GM21390 (cell line): ENCODE measurements at regions not wholly inside any gene's neighbourhood (a gene's known extent, or its start where the extent isn't known, plus 50 kb on each side); places are given as distances from the start of the nearest gene placed in this dataset.
"Not testable (repeated sequence)": the region's sequence is repeated elsewhere in the genome, so short reads cannot be mapped to it uniquely, and the experiment has no call there.

Experiments used
- ATAC-seq: cut with Tn5 transposase; IDR thresholded peaks from one replicate; pipeline ENCODE4 v1.9.1; 2021; ENCODE audit not compliant: unreplicated experiment

DNA sequence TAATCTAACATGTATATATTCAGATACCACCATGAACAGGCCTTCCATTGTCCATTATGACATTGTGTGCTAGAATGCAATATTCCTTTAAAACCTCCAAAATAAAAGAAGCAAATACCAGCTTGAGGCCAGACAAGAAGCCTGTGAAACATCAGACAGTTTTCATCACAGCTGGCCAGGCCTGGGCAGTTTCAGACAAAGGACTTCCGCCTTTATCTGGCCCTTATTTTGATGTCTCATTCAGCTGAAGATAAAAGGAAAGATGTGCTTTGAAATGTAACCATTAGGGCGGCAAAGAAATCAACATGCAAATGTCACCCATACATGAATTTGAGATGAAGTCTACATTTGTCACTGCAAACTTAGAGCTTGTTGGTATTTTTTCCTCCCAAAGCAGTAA is 737.5 kb downstream of the KCNJ2 start:
- ATAC-seq, result no peak

DNA sequence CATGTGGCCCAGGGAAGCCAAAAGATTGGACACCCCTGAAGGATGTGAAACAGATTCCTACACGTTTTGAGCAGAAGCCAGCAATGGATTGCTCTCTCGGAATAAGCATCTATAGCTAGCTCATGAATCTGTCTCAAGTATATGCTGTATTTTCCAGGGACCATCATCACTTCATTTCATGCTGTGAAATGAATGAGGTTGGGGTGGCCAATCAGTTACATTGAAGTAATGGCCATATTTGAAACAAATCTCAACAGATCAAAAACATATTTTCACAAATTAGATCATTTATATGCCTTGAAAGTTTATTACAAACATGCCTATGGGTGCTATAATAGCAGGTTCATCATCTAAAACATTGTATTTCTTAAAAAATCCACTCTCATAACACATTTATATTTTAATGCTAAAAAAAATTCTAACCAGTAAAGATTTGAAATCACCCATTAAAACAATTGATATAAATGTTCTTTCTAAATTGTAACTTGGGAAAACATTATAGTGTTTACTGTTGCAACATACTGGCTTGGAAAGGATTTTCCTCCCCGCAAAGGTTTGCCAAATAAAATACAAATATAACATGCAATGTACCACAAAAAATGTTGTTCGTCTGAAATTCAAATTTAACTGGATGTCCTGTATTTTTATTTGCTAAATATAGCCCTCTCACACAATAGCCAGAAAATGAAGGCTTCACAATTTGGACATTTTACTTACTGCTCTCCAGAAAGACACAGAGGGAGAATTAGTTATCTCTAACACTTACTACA is 743.6 kb downstream of the KCNJ2 start:
- ATAC-seq, result no peak

DNA sequence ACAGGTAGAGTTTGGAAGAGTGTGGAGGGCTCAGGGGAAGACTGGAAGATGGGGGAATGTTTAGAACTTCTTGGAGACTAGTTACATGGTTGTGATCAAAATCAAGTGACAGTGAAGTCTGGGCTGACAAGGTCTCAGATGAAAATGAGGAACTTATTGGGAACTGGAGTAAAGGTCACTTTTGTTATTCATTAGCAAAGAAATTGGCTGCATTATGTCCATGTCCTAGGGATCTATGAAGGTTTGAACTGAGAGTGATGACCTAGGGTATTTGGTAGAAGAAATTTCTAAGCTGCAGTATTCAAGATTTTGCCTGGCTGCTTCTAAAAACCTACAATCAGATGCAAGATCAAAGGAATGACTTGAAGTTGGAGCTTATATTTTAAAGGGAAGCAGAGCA is 747.1 kb downstream of the KCNJ2 start:
- no peak for ATAC-seq

DNA sequence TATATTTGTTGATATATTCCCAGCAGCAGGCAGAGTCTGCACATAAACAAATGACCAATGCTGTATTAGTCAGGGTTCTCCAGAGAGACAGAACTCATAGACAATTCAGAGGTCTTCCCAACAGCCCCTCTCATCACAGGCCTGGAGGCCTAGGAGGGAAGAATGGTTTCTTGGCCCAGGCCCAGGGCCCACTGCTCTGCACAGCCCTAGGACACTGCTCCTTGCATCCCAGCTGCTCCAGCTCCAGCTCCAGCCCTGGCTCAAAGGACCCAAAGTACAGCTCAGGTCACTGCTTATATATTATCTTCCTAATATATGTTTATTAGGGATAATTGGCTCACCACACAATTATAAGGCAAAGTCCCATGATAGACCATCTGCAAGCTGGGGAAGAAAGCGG is 749.9 kb downstream of the KCNJ2 start:
- no peak for ATAC-seq

DNA sequence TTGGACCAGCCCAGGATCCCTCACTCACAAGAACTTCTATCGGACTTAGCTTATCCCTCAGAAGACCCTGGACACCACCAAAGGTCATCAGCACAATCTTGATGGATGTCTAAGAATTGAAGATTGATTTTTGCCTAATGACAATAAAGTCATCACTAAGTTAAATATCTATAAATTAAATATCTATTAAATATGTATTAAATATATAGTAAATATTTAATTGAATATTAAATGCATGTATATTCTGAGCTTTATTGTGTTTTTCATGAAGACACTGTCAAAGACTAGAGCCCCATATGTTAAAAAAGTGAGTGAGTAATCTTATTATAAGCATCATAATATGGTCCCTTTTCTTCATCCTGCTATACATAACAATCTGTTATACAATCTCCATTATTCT is 751.1 kb downstream of the KCNJ2 start:
- no peak for ATAC-seq

DNA sequence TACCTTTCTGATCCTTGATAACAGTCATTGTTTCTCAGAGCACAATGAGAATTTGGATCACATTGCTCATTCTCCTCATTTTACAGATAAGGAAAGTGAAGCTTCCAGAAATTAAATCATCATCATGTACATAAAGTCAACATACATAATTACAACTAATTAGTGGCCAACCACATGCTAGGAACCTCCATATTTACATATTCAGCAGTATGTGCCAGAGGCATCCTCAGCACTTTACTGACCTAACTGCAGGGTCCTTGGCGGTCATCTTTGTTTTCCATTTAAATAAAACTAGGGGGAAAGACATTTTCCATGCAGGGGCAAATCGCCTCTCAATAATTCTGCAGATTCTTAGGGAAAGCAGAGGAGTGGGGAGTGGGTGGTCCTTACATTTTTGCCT is 752.9 kb downstream of the KCNJ2 start:
- no peak for ATAC-seq

DNA sequence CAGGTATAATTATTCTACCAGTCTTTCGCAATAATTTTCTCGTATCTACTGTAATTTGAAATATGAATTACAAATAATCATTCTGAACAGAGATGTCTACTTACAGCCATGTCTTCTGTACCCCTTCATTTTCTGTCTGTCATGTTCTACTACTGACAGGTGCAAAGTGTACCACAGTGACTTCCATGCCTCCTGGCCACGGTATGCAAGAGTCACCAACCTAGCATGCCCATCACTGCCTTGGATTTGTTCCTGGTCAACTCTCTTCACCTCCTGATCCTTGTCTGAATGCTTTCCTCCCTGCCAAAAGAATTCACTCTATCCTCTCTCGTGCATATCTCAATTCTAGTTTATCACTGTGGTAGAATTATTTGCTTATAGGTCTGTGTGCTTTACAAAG is 755.4 kb downstream of the KCNJ2 start:
- no peak for ATAC-seq

DNA sequence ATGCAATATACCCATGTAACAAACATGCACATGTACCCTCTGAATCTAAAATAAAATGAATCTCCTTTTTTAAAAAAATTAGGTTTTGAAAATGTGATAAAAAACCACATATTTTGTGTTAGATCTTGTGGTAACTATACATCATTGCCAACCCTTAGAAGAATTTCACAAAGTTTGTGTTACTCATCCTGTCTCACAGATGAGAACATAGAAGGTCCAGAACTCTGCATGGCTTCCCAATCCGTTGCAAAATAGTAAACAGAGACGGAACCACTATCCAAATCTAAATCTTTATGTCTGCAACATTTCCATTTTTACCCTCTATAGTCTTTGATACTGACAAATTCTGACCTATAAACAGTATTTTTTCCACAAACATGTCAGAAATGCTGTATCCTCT is 759.9 kb downstream of the KCNJ2 start:
- no peak for ATAC-seq

DNA sequence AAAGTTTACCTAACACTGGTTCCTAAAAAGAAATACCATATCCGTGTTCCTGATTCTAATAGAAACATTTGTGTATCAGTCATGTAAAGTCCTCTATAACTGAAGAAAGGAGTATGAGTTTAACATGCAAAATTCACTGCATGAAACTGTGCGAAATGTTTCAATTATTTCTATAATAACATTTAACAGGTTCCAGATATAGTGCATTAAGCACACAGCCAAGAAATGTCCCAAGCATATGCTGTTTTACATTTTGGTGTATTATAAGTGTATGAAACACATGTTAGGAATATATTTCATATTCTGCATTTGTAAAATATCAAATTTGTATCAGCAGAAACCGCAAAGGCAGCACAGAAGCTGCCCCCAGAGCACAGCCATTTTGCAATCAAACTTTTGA is 764.9 kb downstream of the KCNJ2 start:
- no peak for ATAC-seq

DNA sequence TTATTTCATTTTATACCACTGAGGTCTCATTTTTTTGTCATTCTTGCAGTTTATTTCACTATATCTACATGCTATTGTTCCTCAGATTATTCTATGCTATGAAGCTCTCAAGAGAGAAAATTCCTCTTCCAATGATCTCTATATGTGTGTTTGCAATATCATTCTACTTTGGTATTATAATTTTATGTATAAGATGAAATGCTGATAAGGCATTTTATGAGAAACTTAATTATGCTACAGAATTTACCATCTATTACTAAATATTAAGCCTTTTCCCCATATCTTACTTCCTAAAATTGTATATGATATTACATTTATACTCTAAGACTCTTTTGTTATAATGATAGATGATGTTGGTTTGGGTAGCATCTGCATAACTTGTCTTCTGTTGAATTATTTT is 765.5 kb downstream of the KCNJ2 start:
- ATAC-seq, result no peak

DNA sequence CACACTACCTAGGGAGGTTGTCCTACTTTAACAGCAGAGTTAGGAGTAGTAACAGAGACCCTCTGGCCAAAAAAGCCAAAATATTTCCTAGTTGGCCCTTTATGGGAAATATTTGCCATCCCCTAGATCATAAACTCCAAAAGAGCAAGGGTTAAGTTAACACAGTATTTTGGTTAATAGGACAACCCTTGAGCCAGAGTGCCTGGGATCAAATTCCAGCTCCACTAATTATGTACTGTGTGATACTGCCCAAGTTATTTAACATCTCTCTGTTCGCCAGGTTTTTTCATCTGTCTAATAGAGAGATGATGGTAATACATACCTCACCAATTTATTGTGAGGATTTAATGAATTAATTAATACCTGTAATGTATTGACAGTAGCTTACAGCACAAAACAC is 767.4 kb downstream of the KCNJ2 start:
- no peak for ATAC-seq

DNA sequence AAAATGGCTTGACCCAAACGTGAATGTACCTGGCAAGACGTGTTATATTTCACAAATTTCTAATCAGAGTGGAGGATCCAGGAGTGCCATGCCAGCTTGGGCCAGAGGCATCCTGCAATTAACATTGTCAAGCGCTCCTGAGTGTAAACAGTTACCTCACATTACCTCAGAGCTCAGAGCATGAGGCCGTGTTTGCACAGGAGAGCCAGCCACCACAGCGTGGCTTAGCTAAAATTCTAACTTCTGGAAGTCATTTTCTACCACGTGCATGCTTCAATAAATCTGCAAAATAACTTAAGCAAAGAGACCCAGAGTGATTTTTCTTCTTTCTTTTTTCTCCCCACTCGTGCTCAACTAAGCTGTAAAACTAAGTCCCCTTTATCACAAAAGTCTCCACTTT is 769.0 kb downstream of the KCNJ2 start:
- no peak for ATAC-seq

DNA sequence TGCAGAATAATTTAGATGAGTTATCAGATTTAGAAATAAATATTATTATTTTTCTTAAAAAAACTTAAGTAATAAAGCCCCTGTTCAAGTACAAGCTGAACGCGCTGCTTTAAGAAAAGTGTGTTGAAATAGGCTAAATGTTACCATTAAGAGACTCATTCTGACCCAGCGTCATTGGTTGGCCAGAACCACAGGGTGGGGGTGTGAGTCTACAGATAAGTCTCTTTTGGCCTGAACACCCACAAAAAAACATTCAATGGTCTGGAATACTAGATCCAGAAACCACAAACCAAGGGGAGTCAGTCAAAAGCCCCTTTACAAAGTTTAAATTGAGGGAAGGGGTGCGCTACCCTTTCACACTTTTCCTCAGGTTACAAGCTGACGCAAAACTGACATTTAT is 776.1 kb downstream of the KCNJ2 start:
- no peak for ATAC-seq

DNA sequence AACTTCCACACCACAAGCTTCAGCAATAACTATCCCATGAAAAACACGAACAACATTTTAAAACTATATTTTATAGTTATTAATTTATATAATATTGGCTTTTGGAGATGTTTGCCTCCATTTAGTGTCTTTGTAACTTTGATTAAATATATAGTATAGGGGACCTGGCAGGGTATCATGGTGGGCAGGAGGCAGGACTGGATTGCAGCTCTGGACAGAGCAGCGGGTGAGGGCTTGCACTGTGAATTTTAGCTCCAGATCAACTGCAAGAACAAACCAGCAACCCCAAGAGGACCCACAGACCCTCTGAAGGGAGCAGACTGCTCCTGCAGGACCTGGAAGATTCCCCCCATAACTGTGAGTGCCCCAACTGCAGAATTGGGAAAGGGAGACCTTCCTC is 777.9 kb downstream of the KCNJ2 start:
- no peak for ATAC-seq

DNA sequence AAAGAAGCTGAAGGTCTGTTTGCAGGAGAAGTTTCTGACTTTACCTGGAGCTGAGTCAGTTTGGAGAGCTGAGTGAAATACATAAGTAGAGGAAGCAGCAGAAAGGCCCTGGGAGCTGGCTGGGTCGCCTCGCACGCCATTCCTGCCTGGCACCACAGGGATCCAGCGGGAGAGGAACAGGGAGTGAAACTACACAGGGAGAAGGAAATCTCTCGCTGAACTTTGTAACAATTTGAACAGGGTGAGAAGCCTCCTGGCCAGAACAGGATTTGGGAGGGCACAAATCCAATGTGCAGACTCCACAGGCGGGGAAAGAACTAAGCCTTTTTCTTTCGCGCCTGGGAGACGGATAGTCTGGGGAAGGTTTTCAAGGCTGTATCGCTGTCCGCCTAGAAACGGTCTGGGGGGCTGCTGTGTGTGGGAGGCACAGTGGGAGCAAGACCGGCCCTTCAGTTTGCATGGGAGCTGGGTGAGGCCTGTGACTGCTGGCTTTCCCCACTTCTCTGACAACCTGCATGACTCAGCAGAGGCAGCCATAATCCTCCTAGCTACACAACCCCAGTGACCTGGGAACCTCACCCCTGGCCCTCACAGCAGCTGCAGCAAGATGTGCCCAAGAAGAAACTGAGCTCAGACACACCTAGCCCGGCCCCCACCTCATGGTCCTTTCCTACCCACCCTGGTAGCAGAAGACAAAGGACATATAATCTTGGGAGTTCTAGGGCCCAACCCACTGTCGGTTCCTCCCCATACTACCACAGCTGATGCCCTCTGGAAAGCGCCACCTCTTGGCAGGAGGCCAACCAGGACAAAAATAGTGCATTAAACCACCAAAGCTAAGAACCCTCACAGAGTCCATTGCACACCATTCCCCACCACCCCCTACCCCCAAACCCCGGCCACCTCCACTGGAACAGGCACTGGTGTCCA is 778.6 kb downstream of the KCNJ2 start:
- ATAC-seq, result no peak

DNA sequence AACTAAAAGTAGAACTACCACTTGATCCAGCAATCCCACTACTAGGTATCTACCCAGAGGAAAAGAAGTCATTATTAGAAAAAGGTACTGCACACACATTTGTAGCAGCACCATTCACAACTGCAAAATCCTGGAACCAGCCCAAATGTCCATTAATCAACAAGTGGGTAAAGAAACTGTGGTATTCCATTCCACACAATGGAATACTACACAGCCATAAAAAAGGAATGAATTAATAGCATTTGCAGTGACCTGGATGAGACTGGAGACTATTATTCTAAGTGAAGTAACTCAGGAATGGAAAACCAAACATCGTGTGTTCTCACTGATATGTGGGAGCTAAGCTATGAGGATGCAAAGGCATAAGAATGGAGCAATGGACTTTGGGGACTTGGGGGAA is 783.8 kb downstream of the KCNJ2 start:
- not testable (repeated sequence) for ATAC-seq

DNA sequence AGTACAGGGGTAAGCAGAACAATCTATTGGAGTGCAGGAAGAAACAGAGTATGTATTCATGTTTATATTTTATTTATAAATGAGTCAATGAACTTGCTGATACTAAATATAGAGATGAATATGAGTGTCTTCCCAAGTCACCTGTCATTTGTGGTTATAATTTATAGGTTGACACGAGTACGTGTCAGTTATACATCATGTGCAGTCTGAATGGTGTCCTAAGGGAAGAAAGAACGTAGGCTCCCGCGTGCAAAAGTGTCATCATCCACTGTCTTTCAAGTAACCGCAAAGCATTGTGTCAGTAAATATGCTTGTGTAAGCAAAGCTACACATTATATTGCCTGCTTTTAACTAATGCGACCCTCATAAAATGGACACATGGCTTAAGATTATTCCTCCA is 786.1 kb downstream of the KCNJ2 start:
- no peak for ATAC-seq

DNA sequence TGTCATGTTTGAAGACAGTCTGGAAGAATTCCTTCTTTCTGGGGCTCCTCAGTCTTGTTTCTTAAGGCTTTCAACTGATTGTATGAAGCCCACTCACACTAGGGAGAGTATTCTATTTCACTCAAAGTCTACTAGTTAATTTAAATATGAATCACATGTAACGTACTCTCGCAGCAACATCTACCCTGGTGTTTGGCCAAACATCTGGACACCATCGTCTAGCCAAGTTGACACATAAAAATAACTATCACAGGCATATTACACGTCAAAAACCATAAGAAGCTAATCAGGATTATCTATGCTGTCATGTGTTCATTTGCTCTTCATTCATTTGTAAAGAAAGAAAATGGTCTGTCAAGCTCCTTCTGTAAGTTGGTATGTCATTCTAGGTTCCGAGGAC is 787.4 kb downstream of the KCNJ2 start:
- no peak for ATAC-seq

DNA sequence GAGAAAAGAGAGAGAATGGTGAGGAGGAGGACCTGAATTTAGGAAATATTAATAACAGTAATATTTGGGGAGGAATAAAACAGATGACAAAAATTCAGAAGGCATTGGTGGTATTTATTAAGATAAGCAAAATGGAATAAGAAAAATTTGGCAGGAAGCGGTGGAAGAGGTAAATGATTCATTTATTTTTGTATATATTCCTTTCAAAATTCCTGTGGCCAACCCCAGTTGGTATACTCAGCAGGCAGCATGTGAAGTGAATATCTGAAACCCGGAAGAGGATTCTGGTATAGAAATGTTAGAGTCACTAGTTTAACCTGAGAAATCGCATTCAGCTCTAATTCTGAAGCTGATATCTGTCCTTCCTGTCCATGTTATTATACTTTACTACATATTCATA is 792.0 kb downstream of the KCNJ2 start:
- ATAC-seq, result no peak

DNA sequence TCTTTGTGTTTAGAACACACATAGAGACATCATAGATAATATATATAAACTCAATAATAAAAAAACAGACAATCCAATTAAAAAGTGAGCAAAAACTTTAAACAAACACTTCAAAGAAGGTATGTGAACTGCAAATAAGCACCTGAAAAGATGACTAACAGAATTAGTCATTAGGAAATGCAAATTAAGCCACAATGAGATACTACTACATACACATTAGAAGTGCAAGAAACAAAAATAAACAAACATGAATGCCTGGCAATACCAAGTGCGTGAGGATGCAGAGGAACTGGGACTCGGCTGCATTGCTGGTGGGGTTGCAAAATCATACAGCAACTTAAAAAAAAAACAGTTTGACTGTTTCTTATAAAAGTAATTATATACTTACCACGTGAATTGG is 799.0 kb downstream of the KCNJ2 start:
- ATAC-seq, result no peak

DNA sequence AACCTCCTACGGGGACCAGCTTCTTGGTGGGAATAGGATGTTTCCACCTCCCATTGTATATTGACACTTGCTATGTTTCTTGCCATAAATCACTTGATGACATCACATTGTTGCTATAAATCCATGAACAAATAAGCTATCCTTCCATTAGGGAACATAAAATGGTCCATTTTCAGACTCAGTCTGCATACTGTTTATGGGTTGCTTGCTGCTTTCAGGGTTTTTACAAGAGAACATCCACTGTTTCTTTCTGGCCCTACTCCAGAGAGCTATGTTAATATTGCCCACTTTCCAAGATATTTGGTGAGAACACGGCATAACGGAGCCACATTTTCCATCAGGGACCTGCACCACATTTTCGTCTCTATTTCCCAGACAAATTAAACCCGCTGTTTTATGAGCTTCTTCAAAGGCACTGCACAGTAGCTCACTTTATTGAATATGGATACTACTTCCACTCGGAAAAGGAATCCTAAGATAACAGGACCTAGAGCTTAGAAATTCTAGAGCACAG is 800.2 kb downstream of the KCNJ2 start:
- ATAC-seq, result no peak

DNA sequence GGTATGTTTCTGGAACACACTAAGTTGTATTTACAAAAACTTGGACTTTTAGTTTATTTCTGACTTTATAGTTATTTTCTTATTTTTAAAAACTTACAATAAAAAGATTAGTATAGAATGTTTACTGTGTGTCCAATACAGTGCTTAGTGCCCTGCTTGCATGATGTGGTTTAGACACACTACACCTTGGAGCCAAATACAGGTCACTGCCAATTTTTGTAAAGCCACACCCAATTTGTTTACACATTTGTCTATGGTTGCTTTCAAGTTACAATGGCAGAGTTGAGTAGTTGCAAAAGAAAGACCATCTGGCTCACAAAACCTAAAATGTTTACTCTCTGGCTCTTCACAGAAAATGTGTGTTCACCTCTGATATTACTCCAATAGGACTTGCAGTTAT is 807.1 kb downstream of the KCNJ2 start:
- no peak for ATAC-seq
